ENCODE measurements at regions not wholly inside any gene's neighbourhood (a gene's known extent, or its start where the extent isn't known, plus 50 kb on each side); places are given as distances from the start of the nearest gene placed in this dataset.

DNA sequence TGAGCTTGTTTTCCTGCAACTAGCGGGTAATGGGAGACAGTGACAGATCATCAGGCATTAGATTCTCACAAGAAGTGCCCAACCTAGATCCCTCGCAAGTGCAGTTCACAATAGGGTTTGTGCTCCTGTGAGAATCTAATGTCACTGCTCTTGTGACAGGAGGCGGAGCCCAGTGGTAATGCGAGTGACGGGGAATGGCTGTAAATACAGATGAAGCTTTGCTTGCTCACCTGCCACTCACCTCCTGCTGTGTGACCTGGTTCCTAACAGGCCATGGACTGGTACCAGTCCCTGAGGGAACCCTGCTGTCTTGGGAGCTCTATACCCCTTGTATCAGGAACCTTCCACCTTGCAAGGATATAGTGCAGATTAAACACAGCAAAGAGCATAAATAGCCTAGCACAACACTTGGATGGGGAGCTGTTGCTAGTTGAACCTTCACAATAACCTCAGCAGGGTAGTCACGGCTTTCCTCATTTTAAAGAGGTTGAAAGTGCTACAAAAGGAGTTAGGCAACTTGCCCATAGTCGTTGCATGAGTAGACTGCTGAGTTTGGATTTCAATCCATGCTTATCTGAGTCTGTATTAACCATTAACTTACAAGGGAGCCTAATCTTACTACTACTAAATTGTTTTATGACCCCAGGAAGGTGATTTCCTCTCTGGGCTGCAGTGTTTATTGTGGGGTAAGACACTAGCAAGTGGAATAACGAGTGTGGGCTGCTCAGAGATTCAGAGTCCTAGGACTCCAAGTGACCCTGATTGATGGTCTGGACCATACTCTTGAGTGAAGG lies 156.6 kb upstream of the ZFHX3 start:
- TF ChIP-seq, protein P1, sequence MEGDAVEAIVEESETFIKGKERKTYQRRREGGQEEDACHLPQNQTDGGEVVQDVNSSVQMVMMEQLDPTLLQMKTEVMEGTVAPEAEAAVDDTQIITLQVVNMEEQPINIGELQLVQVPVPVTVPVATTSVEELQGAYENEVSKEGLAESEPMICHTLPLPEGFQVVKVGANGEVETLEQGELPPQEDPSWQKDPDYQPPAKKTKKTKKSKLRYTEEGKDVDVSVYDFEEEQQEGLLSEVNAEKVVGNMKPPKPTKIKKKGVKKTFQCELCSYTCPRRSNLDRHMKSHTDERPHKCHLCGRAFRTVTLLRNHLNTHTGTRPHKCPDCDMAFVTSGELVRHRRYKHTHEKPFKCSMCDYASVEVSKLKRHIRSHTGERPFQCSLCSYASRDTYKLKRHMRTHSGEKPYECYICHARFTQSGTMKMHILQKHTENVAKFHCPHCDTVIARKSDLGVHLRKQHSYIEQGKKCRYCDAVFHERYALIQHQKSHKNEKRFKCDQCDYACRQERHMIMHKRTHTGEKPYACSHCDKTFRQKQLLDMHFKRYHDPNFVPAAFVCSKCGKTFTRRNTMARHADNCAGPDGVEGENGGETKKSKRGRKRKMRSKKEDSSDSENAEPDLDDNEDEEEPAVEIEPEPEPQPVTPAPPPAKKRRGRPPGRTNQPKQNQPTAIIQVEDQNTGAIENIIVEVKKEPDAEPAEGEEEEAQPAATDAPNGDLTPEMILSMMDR (IDR thresholded peaks at IDR 0.05): no peak
- TF ChIP-seq, protein P2, sequence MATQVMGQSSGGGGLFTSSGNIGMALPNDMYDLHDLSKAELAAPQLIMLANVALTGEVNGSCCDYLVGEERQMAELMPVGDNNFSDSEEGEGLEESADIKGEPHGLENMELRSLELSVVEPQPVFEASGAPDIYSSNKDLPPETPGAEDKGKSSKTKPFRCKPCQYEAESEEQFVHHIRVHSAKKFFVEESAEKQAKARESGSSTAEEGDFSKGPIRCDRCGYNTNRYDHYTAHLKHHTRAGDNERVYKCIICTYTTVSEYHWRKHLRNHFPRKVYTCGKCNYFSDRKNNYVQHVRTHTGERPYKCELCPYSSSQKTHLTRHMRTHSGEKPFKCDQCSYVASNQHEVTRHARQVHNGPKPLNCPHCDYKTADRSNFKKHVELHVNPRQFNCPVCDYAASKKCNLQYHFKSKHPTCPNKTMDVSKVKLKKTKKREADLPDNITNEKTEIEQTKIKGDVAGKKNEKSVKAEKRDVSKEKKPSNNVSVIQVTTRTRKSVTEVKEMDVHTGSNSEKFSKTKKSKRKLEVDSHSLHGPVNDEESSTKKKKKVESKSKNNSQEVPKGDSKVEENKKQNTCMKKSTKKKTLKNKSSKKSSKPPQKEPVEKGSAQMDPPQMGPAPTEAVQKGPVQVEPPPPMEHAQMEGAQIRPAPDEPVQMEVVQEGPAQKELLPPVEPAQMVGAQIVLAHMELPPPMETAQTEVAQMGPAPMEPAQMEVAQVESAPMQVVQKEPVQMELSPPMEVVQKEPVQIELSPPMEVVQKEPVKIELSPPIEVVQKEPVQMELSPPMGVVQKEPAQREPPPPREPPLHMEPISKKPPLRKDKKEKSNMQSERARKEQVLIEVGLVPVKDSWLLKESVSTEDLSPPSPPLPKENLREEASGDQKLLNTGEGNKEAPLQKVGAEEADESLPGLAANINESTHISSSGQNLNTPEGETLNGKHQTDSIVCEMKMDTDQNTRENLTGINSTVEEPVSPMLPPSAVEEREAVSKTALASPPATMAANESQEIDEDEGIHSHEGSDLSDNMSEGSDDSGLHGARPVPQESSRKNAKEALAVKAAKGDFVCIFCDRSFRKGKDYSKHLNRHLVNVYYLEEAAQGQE (IDR thresholded peaks at IDR 0.05; ENCODE audit: insufficient read depth in 1 of 2, low read depth in 2 of 2, low read length in 1 of 2): no peak
- TF ChIP-seq POLR2AphosphoS5 (IDR thresholded peaks at IDR 0.05; ENCODE audit: low read depth, low read length) (no peak), SIN3A (IDR thresholded peaks at IDR 0.05; ENCODE audit: borderline replicate concordance, insufficient read depth, low read depth, low read length) (no peak), TCF7L2 (IDR thresholded peaks at IDR 0.05; ENCODE audit: low read depth, low read length) (no peak)

Data from Panc1 (cell line).